G401.6 (cell line): ENCODE measurements at regions not wholly inside any gene's neighbourhood (a gene's known extent, or its start where the extent isn't known, plus 50 kb on each side); places are given as distances from the start of the nearest gene placed in this dataset.

ENCODE experiments used
- FAIRE-seq: peaks from 2 replicates; lab custom pipeline; 2012; peaks lifted over from hg19 to GRCh38; lab: Jason Lieb, UNC

GRCh38 chr2:58852905-58853304 lies 611.8 kb upstream of the FANCL start:
- no peak for FAIRE-seq

GRCh38 chr2:58852243-58852642 lies 611.1 kb upstream of the FANCL start:
- no peak for FAIRE-seq

GRCh38 chr2:58851598-58851997 lies 610.5 kb upstream of the FANCL start:
- FAIRE-seq = no peak

GRCh38 chr2:58845011-58845410 lies 603.9 kb upstream of the FANCL start:
- no peak for FAIRE-seq

GRCh38 chr2:58842501-58843155 lies 601.5 kb upstream of the FANCL start:
- FAIRE-seq = peak; percentile 77

GRCh38 chr2:58834404-58834803 lies 593.3 kb upstream of the FANCL start:
- no peak for FAIRE-seq

GRCh38 chr2:58826795-58827194 lies 585.7 kb upstream of the FANCL start:
- FAIRE-seq = no peak

GRCh38 chr2:58812771-58813344 lies 571.7 kb upstream of the FANCL start:
- FAIRE-seq = no peak

GRCh38 chr2:58805126-58805525 lies 564.0 kb upstream of the FANCL start:
- FAIRE-seq = no peak

- no peak for FAIRE-seq
These were observed 562.1 kb upstream of the FANCL start for GRCh38 chr2:58803192-58803591.

- FAIRE-seq = no peak
These were observed 559.8 kb upstream of the FANCL start for GRCh38 chr2:58800881-58801280.

- FAIRE-seq = no peak
These were observed 557.6 kb upstream of the FANCL start for GRCh38 chr2:58798676-58799208.

GRCh38 chr2:58796239-58796910 lies 555.2 kb upstream of the FANCL start:
- no peak for FAIRE-seq

- no peak for FAIRE-seq
These were observed 553.8 kb upstream of the FANCL start for GRCh38 chr2:58794916-58795315.

GRCh38 chr2:58794103-58794502 lies 553.0 kb upstream of the FANCL start:
- peak; percentile 31 for FAIRE-seq

GRCh38 chr2:58788402-58788801 lies 547.3 kb upstream of the FANCL start:
- FAIRE-seq = no peak

GRCh38 chr2:58770846-58771245 lies 529.7 kb upstream of the FANCL start:
- no peak for FAIRE-seq

GRCh38 chr2:58769864-58770234 lies 528.7 kb upstream of the FANCL start:
- no peak for FAIRE-seq

- no peak for FAIRE-seq
These were observed 528.2 kb upstream of the FANCL start for GRCh38 chr2:58769111-58769863.

GRCh38 chr2:58768715-58769080 lies 527.6 kb upstream of the FANCL start:
- no peak for FAIRE-seq

GRCh38 chr2:58767828-58768714 lies 526.9 kb upstream of the FANCL start:
- peak; percentile 99 for FAIRE-seq
